ENCODE measurements at regions not wholly inside any gene's neighbourhood (a gene's known extent, or its start where the extent isn't known, plus 50 kb on each side); places are given as distances from the start of the nearest gene placed in this dataset.

DNA sequence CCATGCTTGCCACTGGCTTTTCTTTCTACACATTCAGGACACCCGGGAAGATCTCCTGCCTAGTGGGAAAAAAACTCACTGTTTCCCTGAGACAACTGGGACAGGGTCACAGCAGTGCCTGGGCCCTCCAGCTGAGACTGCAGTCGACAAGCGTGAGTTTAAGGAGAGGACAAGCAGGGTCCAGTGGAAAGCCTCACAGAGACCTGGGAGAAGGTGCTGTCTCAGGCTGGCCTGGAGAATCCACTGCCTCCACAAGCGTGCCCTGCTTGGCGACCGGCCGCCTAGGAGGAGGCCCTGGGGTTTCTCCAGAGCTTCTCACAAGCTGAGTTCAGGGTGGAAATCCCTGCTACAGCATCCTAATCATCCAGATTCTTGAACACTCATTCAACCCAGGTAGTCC, 519.6 kb upstream of the RAB6C start:
- H3K9me3 ChIP-seq (ENCODE audit: low read length): no peaks in the 10 kb centered on the region
- WGBS (ENCODE audit: low lambda C conversion rate): 0% methylated on average over 3 of the region's 7 CpGs
- DNase-seq (ENCODE audit: low spot score) (no peak), FAIRE-seq (no peak), ATAC-seq (no peak)
- no peaks in the 10 kb centered on the region for H3K36me3 ChIP-seq (replicated peaks in 1 of 2; ENCODE audit: control insufficient read depth in 1 of 2, insufficient read depth in 2 of 2, low read length in 2 of 2)
- no TSS peak for BruUV-seq (replicated peaks)
- TF ChIP-seq CAMTA2 (CRISPR knock-in tag; IDR thresholded peaks at IDR 0.05; ENCODE audit: borderline replicate concordance) (no peak), MEIS2 (CRISPR knock-in tag; IDR thresholded peaks at IDR 0.05) (no peak), RNF2 (conservative IDR thresholded peaks at IDR 0.05; ENCODE audit: low read depth) (no peak), RBAK (CRISPR knock-in tag; IDR thresholded peaks at IDR 0.05) (no peak), NRL (CRISPR knock-in tag; IDR thresholded peaks at IDR 0.05; ENCODE audit: borderline replicate concordance) (no peak), ZNF326 (CRISPR knock-in tag; IDR thresholded peaks at IDR 0.05; ENCODE audit: borderline replicate concordance) (no peak), RFXANK (CRISPR knock-in tag; IDR thresholded peaks at IDR 0.05) (no peak), STAG1 (CRISPR knock-in tag; IDR thresholded peaks at IDR 0.05) (no peak), CHD4 (IDR thresholded peaks at IDR 0.05; ENCODE audit: borderline replicate concordance, low read length) (no peak), ZNF775 (CRISPR knock-in tag; IDR thresholded peaks at IDR 0.05; ENCODE audit: borderline replicate concordance) (no peak), ZNF329 (CRISPR knock-in tag; IDR thresholded peaks at IDR 0.05; ENCODE audit: low read depth) (no peak), SNAPC5 (CRISPR knock-in tag; IDR thresholded peaks at IDR 0.05; ENCODE audit: borderline replicate concordance) (no peak), SMARCC2 (IDR thresholded peaks at IDR 0.05) (no peak), GTF2F1 (IDR thresholded peaks at IDR 0.05; ENCODE audit: low read length) (no peak)
- TF ChIP-seq, protein P1, sequence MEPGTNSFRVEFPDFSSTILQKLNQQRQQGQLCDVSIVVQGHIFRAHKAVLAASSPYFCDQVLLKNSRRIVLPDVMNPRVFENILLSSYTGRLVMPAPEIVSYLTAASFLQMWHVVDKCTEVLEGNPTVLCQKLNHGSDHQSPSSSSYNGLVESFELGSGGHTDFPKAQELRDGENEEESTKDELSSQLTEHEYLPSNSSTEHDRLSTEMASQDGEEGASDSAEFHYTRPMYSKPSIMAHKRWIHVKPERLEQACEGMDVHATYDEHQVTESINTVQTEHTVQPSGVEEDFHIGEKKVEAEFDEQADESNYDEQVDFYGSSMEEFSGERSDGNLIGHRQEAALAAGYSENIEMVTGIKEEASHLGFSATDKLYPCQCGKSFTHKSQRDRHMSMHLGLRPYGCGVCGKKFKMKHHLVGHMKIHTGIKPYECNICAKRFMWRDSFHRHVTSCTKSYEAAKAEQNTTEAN (CRISPR knock-in tag; conservative IDR thresholded peaks at IDR 0.05): no peak
- TF ChIP-seq, protein P2, sequence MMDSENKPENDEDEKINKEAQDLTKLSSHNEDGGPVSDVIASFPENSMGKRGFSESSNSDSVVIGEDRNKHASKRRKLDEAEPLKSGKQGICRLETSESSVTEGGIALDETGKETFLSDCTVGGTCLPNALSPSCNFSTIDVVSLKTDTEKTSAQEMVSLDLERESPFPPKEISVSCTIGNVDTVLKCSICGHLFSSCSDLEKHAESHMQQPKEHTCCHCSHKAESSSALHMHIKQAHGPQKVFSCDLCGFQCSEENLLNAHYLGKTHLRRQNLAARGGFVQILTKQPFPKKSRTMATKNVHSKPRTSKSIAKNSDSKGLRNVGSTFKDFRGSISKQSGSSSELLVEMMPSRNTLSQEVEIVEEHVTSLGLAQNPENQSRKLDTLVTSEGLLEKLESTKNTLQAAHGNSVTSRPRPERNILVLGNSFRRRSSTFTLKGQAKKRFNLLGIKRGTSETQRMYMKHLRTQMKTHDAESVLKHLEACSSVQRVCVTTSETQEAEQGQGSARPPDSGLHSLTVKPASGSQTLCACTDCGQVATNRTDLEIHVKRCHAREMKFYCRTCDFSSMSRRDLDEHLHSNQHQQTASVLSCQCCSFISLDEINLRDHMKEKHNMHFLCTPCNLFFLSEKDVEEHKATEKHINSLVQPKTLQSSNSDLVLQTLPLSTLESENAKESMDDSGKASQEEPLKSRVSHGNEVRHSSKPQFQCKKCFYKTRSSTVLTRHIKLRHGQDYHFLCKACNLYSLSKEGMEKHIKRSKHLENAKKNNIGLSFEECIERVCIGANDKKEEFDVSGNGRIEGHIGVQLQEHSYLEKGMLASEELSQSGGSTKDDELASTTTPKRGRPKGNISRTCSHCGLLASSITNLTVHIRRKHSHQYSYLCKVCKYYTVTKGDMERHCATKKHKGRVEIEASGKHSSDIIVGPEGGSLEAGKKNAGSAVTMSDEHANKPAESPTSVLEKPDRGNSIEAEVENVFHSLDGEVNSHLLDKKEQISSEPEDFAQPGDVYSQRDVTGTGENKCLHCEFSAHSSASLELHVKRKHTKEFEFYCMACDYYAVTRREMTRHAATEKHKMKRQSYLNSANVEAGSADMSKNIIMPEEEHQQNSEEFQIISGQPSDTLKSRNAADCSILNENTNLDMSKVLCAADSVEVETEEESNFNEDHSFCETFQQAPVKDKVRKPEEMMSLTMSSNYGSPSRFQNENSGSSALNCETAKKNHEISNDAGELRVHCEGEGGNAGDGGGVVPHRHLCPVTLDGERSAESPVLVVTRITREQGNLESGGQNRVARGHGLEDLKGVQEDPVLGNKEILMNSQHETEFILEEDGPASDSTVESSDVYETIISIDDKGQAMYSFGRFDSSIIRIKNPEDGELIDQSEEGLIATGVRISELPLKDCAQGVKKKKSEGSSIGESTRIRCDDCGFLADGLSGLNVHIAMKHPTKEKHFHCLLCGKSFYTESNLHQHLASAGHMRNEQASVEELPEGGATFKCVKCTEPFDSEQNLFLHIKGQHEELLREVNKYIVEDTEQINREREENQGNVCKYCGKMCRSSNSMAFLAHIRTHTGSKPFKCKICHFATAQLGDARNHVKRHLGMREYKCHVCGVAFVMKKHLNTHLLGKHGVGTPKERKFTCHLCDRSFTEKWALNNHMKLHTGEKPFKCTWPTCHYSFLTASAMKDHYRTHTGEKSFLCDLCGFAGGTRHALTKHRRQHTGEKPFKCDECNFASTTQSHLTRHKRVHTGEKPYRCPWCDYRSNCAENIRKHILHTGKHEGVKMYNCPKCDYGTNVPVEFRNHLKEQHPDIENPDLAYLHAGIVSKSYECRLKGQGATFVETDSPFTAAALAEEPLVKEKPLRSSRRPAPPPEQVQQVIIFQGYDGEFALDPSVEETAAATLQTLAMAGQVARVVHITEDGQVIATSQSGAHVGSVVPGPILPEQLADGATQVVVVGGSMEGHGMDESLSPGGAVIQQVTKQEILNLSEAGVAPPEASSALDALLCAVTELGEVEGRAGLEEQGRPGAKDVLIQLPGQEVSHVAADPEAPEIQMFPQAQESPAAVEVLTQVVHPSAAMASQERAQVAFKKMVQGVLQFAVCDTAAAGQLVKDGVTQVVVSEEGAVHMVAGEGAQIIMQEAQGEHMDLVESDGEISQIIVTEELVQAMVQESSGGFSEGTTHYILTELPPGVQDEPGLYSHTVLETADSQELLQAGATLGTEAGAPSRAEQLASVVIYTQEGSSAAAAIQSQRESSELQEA (CRISPR knock-in tag; IDR thresholded peaks at IDR 0.05; ENCODE audit: not compliant biosample characterization): no peak
- TF ChIP-seq, protein P3, sequence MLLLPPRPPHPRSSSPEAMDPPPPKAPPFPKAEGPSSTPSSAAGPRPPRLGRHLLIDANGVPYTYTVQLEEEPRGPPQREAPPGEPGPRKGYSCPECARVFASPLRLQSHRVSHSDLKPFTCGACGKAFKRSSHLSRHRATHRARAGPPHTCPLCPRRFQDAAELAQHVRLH (CRISPR knock-in tag; IDR thresholded peaks at IDR 0.05; ENCODE audit: borderline replicate concordance, low read depth): no peak
- no peak overlapping the region for H3K4me2 ChIP-seq (ENCODE audit: low read depth, low read length)
- no peak overlapping the region for H3K4me3 ChIP-seq (replicated peaks in 1 of 3; ENCODE audit: insufficient read depth in 1 of 3, low read depth in 2 of 3, low read length in 3 of 3)
- no peak overlapping the region for H3K9ac ChIP-seq (ENCODE audit: insufficient read depth, low read depth, low read length)
- POLR2A ChIA-PET: no interaction called here
- H3K27ac ChIP-seq (ENCODE audit: extremely low read length, insufficient read depth, low read length): no peak overlapping the region
- no peaks in the 10 kb centered on the region for H4K20me1 ChIP-seq (ENCODE audit: insufficient read depth, low read length)
- peaks cover 1 to 27% of the 10 kb centered on the region in 2 experiments; a peak in 3 of 5 replicates for H3K27me3 ChIP-seq (ENCODE audit: control insufficient read depth in 1 of 2, insufficient read depth in 2 of 2, low read length in 2 of 2)
- in situ Hi-C loops (cut with HindIII; ENCODE audit: extremely low pct_ligation_motif_present, low pct_unique_long_range_greater_than_20kb): no loop called here
- no peak overlapping the region for H2AFZ ChIP-seq (ENCODE audit: low read length)
- CTCF ChIA-PET (ENCODE audit: low intra/inter-chr PET ratio, low total read pairs): no interaction called here
- no peaks in the 10 kb centered on the region for H3K79me2 ChIP-seq (ENCODE audit: insufficient read depth, low read length)
- no peaks in the 10 kb centered on the region for H3K4me1 ChIP-seq (ENCODE audit: insufficient read depth, low read length)
- intact Hi-C loops (cut with micrococcal nuclease; ENCODE audit: unreplicated experiment): no loop called here
